Neural progenitor cell (in vitro differentiated cells): ENCODE measurements at regions not wholly inside any gene's neighbourhood (a gene's known extent, or its start where the extent isn't known, plus 50 kb on each side); places are given as distances from the start of the nearest gene placed in this dataset.

Experiments
- DNase-seq: peaks from one replicate; pipeline ENCODE4 v3.0.0-alpha.2; 2016; ENCODE audit warnings: low spot score
- H2AFZ ChIP-seq: fragments of 200-600 bp; sonication (generic); replicated peaks from 2 replicates; pipeline ENCODE4 v1.6.1; 2016; ENCODE audit warnings: antibody characterized with exemption
- H3F3A ChIP-seq: fragments of 200-600 bp; sonication (generic); 2 replicates; pipeline ENCODE4 v1.6.1; 2016; ENCODE audit warnings: antibody characterized with exemption, low read depth
- H3K27ac ChIP-seq: fragments of 200-600 bp; sonication (generic); 2 replicates; pipeline ENCODE4 v1.5.1; 2016; ENCODE audit warnings: mild to moderate bottlenecking
- H3K27me3 ChIP-seq: fragments of 200-600 bp; sonication (generic); 2 replicates; pipeline ENCODE4 v1.6.1; 2016; ENCODE audit warnings: mild to moderate bottlenecking, moderate library complexity
- H3K36me3 ChIP-seq: fragments of 200-600 bp; sonication (generic); 2 replicates; pipeline ENCODE4 v1.5.1; 2016
- H3K4me1 ChIP-seq: fragments of 200-600 bp; sonication (generic); 2 replicates; pipeline ENCODE4 v1.6.1; 2016; ENCODE audit warnings: mixed run types
- H3K4me2 ChIP-seq: fragments of 200-600 bp; sonication (generic); 2 replicates; pipeline ENCODE4 v1.6.1; 2016
- H3K4me3 ChIP-seq: fragments of 200-600 bp; sonication (generic); 2 replicates; pipeline ENCODE4 v1.5.1; 2016
- H3K79me2 ChIP-seq: fragments of 200-600 bp; sonication (generic); 2 replicates; pipeline ENCODE4 v1.6.1; 2016; ENCODE audit warnings: low read depth
- H3K9ac ChIP-seq: fragments of 200-600 bp; sonication (generic); 2 replicates; pipeline ENCODE4 v1.6.1; 2016
- H3K9me3 ChIP-seq: fragments of 200-600 bp; sonication (generic); 2 replicates; pipeline ENCODE4 v1.5.1; 2016; ENCODE audit warnings: low read depth
- H4K20me1 ChIP-seq: fragments of 200-600 bp; sonication (generic); 2 replicates; pipeline ENCODE4 v1.6.1; 2016; ENCODE audit warnings: low read depth
- H3K27ac Mint-ChIP-seq: 3 replicates; pipeline ENCODE4 v1.8.0; 2021; ENCODE audit warnings: mixed read lengths
- H3K27me3 Mint-ChIP-seq: 2 replicates; pipeline ENCODE4 v1.8.0; 2022; ENCODE audit warnings: low read depth, mild to moderate bottlenecking, inconsistent platforms, moderate library complexity, mixed read lengths; ENCODE audit not compliant: insufficient read depth
- H3K36me3 Mint-ChIP-seq: 3 replicates; pipeline ENCODE4 v1.8.0; 2021; ENCODE audit warnings: mixed read lengths
- H3K4me1 Mint-ChIP-seq: 3 replicates; pipeline ENCODE4 v1.8.0; 2021; ENCODE audit warnings: mixed read lengths
- H3K4me3 Mint-ChIP-seq: 3 replicates; pipeline ENCODE4 v1.8.0; 2021; ENCODE audit warnings: mild to moderate bottlenecking, moderate library complexity, mixed read lengths
- H3K9me3 Mint-ChIP-seq: 3 replicates; pipeline ENCODE4 v1.8.0; 2020; ENCODE audit warnings: mixed read lengths
- CTCF ChIP-seq: fragments of 200-600 bp; sonication (generic); IDR thresholded peaks from 2 replicates; pipeline ENCODE4 v1.5.1; 2017; ENCODE audit warnings: antibody characterized with exemption, mild to moderate bottlenecking
- EZH2 ChIP-seq: fragments of 200-600 bp; sonication (generic); IDR thresholded peaks from 2 replicates; pipeline ENCODE4 v1.6.1; 2017; ENCODE audit warnings: antibody characterized with exemption, mild to moderate bottlenecking, moderate library complexity
- EZH2phosphoT487 ChIP-seq: fragments of 200-600 bp; sonication (generic); IDR thresholded peaks from 2 replicates; pipeline ENCODE4 v1.6.1; 2017; ENCODE audit warnings: antibody characterized with exemption

GRCh38 chr4:149897783-149898182 lies 82.1 kb upstream of the IQCM start:
- peak; percentile 62 for TF ChIP-seq CTCF
- TF ChIP-seq EZH2: no peak
- TF ChIP-seq EZH2phosphoT487: no peak
- H2AFZ ChIP-seq: no peak overlapping the region
- no peaks in the 10 kb centered on the region for H4K20me1 ChIP-seq
- no peak overlapping the region for H3K4me2 ChIP-seq
- Mint-ChIP-seq H3K9me3 (no peaks in the 10 kb centered on the region), H3K36me3 (no peaks in the 10 kb centered on the region), H3K4me3 (no peak overlapping the region), H3K4me1 (peaks cover 7% of the 10 kb centered on the region), H3K27me3 (peaks cover 2% of the 10 kb centered on the region), H3K27ac (no peak overlapping the region)
- DNase-seq: peak; percentile 16
- H3K36me3 ChIP-seq: no peaks in the 10 kb centered on the region
- no peaks in the 10 kb centered on the region for H3F3A ChIP-seq
- H3K79me2 ChIP-seq: no peaks in the 10 kb centered on the region
- H3K9ac ChIP-seq: no peak overlapping the region
- no peak overlapping the region for H3K27ac ChIP-seq
- H3K27me3 ChIP-seq: no peaks in the 10 kb centered on the region
- H3K4me1 ChIP-seq: no peaks in the 10 kb centered on the region
- no peaks in the 10 kb centered on the region for H3K9me3 ChIP-seq
- no peak overlapping the region for H3K4me3 ChIP-seq

- Histone ChIP-seq H2AFZ (no peak overlapping the region), H3K4me1 (no peaks in the 10 kb centered on the region), H3K9ac (no peak overlapping the region), H3K4me2 (no peak overlapping the region), H3K27me3 (no peaks in the 10 kb centered on the region), H3K36me3 (no peaks in the 10 kb centered on the region), H3K27ac (no peak overlapping the region), H3K4me3 (no peak overlapping the region), H3F3A (no peaks in the 10 kb centered on the region), H4K20me1 (no peaks in the 10 kb centered on the region), H3K79me2 (no peaks in the 10 kb centered on the region), H3K9me3 (no peaks in the 10 kb centered on the region)
- H3K4me1 Mint-ChIP-seq: peaks cover 27% of the 10 kb centered on the region
- no peak for TF ChIP-seq EZH2
- DNase-seq: no peak
- no peak overlapping the region for H3K27ac Mint-ChIP-seq
- H3K36me3 Mint-ChIP-seq: no peaks in the 10 kb centered on the region
- no peaks in the 10 kb centered on the region for H3K9me3 Mint-ChIP-seq
- no peak overlapping the region for H3K4me3 Mint-ChIP-seq
- peaks cover 6% of the 10 kb centered on the region for H3K27me3 Mint-ChIP-seq
Observed at GRCh38 chr4:149901128-149901527, 85.5 kb upstream of the IQCM start.

GRCh38 chr4:149902242-149902641 lies 86.6 kb upstream of the IQCM start:
- Histone ChIP-seq H3F3A (no peaks in the 10 kb centered on the region), H3K4me2 (no peak overlapping the region), H3K4me1 (no peaks in the 10 kb centered on the region), H3K4me3 (no peak overlapping the region), H3K9me3 (no peaks in the 10 kb centered on the region), H4K20me1 (no peaks in the 10 kb centered on the region), H3K36me3 (no peaks in the 10 kb centered on the region), H3K27me3 (no peaks in the 10 kb centered on the region), H3K9ac (no peak overlapping the region), H3K27ac (no peak overlapping the region), H3K79me2 (no peaks in the 10 kb centered on the region), H2AFZ (no peak overlapping the region)
- TF ChIP-seq CTCF (no peak), EZH2 (no peak), EZH2phosphoT487 (no peak)
- no peaks in the 10 kb centered on the region for H3K36me3 Mint-ChIP-seq
- H3K4me1 Mint-ChIP-seq: peaks cover 29% of the 10 kb centered on the region
- peak overlapping the region; percentile 36 for H3K27ac Mint-ChIP-seq
- peaks cover 6% of the 10 kb centered on the region for H3K27me3 Mint-ChIP-seq
- no peak for DNase-seq
- no peak overlapping the region for H3K4me3 Mint-ChIP-seq
- H3K9me3 Mint-ChIP-seq: no peaks in the 10 kb centered on the region

- Mint-ChIP-seq H3K27me3 (peaks cover 2% of the 10 kb centered on the region), H3K4me3 (no peak overlapping the region), H3K9me3 (no peaks in the 10 kb centered on the region), H3K4me1 (peaks cover 15% of the 10 kb centered on the region), H3K27ac (no peak overlapping the region), H3K36me3 (no peaks in the 10 kb centered on the region)
- H3K4me1 ChIP-seq: no peaks in the 10 kb centered on the region
- H3K4me2 ChIP-seq: no peak overlapping the region
- H3K27ac ChIP-seq: no peak overlapping the region
- H3K4me3 ChIP-seq: no peak overlapping the region
- no peaks in the 10 kb centered on the region for H4K20me1 ChIP-seq
- H3K27me3 ChIP-seq: no peaks in the 10 kb centered on the region
- H3K79me2 ChIP-seq: no peaks in the 10 kb centered on the region
- TF ChIP-seq EZH2phosphoT487: no peak
- no peak for TF ChIP-seq EZH2
- no peak for TF ChIP-seq CTCF
- no peak for DNase-seq
- no peaks in the 10 kb centered on the region for H3F3A ChIP-seq
- H3K9ac ChIP-seq: no peak overlapping the region
- no peak overlapping the region for H2AFZ ChIP-seq
- no peaks in the 10 kb centered on the region for H3K36me3 ChIP-seq
- no peaks in the 10 kb centered on the region for H3K9me3 ChIP-seq
Observed at GRCh38 chr4:149910177-149910576, 94.5 kb upstream of the IQCM start.
